GM21390 (cell line): ENCODE measurements at regions not wholly inside any gene's neighbourhood (a gene's known extent, or its start where the extent isn't known, plus 50 kb on each side); places are given as distances from the start of the nearest gene placed in this dataset.
"Not testable (repeated sequence)": the region's sequence is repeated elsewhere in the genome, so short reads cannot be mapped to it uniquely, and the experiment has no call there.

ENCODE experiments used
- ATAC-seq: cut with Tn5 transposase; IDR thresholded peaks from one replicate; pipeline ENCODE4 v1.9.1; 2021; ENCODE audit not compliant: unreplicated experiment

- ATAC-seq, result no peak
Measured at GRCh38 chr9:82052081-82052480, 63.5 kb downstream of the SPATA31D1 start.

GRCh38 chr9:82054264-82055015 is 65.9 kb downstream of the SPATA31D1 start:
- ATAC-seq, result no peak

- ATAC-seq, result no peak
Measured at GRCh38 chr9:82057805-82058204, 69.2 kb downstream of the SPATA31D1 start.

- not testable (repeated sequence) for ATAC-seq
Measured at GRCh38 chr9:82061801-82062200, 73.2 kb downstream of the SPATA31D1 start.

- ATAC-seq, result no peak
Measured at GRCh38 chr9:82062245-82062644, 73.7 kb downstream of the SPATA31D1 start.

GRCh38 chr9:82073551-82074543 is 85.3 kb downstream of the SPATA31D1 start:
- no peak for ATAC-seq

GRCh38 chr9:82080265-82080664 is 91.7 kb downstream of the SPATA31D1 start:
- ATAC-seq, result no peak

GRCh38 chr9:82081496-82081895 is 92.9 kb downstream of the SPATA31D1 start:
- no peak for ATAC-seq

GRCh38 chr9:82082563-82082962 is 94.0 kb downstream of the SPATA31D1 start:
- ATAC-seq, result no peak

GRCh38 chr9:82088591-82088990 is 100.0 kb downstream of the SPATA31D1 start:
- no peak for ATAC-seq

- ATAC-seq, result no peak
Measured at GRCh38 chr9:82090046-82090445, 101.5 kb downstream of the SPATA31D1 start.

GRCh38 chr9:82091100-82091499 is 102.5 kb downstream of the SPATA31D1 start:
- no peak for ATAC-seq

GRCh38 chr9:82091610-82092009 is 103.0 kb downstream of the SPATA31D1 start:
- ATAC-seq, result no peak

GRCh38 chr9:82101475-82101874 is 112.9 kb downstream of the SPATA31D1 start:
- no peak for ATAC-seq

- no peak for ATAC-seq
Measured at GRCh38 chr9:82104252-82104651, 115.7 kb downstream of the SPATA31D1 start.

- ATAC-seq, result no peak
Measured at GRCh38 chr9:82105729-82106128, 117.2 kb downstream of the SPATA31D1 start.

GRCh38 chr9:82106536-82106935 is 118.0 kb downstream of the SPATA31D1 start:
- ATAC-seq, result no peak

GRCh38 chr9:82108474-82108873 is 119.9 kb downstream of the SPATA31D1 start:
- no peak for ATAC-seq

GRCh38 chr9:82108941-82109340 is 120.4 kb downstream of the SPATA31D1 start:
- ATAC-seq, result no peak

GRCh38 chr9:82109626-82110025 is 121.1 kb downstream of the SPATA31D1 start:
- ATAC-seq, result no peak

GRCh38 chr9:82110881-82111280 is 122.3 kb downstream of the SPATA31D1 start:
- no peak for ATAC-seq

GRCh38 chr9:82115331-82115730 is 126.8 kb downstream of the SPATA31D1 start:
- ATAC-seq, result no peak
